ENCODE measurements at regions not wholly inside any gene's neighbourhood (a gene's known extent, or its start where the extent isn't known, plus 50 kb on each side); places are given as distances from the start of the nearest gene placed in this dataset.
"Not testable (repeated sequence)": the region's sequence is repeated elsewhere in the genome, so short reads cannot be mapped to it uniquely, and the experiment has no call there.

DNA sequence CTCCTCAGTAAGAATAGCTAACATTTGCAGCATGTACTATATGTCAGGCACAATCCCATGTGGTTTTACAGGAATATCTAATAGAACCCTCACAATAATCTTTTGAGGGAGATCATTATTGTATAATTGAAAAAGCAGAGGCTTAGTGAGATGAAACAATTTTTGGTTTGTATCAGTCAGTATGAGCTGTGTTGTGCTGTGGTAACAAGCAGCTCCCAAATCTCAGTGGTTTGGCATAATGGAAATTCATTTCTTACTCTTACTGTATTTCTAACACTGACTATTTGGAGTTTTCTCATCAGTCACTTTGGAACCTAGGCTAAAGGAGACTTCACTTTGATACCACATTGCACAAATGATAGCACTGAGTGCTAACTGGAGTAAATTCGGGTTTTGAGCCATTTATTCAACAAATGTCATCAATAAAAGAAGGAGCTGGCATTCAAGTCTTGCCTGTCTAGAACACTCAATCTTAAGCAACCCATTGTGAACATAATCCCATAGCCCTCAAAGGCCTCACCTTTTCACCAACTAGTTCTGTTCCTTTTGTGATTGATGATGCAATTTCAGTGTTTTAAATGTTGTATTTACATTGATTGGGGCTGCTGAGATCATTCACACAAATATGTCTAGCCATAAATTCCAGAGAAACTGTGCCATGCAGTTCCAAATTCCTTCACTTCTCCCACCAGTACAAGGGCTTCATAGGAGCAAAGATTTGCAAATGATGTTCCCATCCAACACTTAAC, 441.0 kb downstream of the XYLT1 start:
- TF ChIP-seq, protein P1, sequence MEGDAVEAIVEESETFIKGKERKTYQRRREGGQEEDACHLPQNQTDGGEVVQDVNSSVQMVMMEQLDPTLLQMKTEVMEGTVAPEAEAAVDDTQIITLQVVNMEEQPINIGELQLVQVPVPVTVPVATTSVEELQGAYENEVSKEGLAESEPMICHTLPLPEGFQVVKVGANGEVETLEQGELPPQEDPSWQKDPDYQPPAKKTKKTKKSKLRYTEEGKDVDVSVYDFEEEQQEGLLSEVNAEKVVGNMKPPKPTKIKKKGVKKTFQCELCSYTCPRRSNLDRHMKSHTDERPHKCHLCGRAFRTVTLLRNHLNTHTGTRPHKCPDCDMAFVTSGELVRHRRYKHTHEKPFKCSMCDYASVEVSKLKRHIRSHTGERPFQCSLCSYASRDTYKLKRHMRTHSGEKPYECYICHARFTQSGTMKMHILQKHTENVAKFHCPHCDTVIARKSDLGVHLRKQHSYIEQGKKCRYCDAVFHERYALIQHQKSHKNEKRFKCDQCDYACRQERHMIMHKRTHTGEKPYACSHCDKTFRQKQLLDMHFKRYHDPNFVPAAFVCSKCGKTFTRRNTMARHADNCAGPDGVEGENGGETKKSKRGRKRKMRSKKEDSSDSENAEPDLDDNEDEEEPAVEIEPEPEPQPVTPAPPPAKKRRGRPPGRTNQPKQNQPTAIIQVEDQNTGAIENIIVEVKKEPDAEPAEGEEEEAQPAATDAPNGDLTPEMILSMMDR (IDR thresholded peaks at IDR 0.05; ENCODE audit: borderline replicate concordance, insufficient read depth, low read depth, low read length), result no peak
- H3K4me3 ChIP-seq (ENCODE audit: low read depth, low read length), result no peak overlapping the region

DNA sequence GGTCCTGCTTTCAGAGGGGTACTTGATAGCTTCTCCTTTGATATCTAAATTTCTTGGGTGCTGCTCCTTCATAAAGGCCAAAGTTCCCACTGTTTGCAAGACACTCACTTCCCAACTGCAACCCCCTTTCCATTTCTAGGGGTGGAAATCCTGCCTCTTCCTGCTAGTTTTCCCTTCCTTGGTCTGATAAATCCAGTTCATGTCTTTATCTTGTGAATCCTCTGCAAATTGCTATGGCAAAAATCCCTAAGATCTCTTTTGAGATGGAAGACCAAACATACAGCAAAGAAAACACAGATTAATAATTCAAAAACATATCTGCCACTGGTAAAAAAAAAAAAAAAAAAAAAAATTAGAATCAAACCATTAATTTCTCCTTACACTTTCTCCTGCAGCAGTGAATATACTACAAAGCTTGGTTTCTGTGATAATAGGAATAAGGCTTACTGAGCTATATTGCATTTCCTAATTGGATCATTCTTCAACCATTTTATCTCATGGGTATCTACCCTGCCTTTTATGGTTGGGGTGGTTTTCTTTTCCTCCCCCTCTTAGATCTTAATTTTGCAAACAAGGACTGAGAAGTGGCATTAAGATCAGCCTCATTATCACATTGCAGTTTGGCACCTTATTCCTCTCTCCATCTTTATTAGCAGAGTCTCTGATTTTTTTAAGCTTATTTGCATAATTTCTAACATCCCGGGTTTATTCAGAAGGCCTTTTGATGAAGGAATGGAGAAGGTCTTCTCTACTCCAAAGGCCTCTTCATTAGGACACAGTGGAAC, 439.1 kb downstream of the XYLT1 start:
- TF ChIP-seq, protein P1 (IDR thresholded peaks at IDR 0.05; ENCODE audit: borderline replicate concordance, insufficient read depth, low read depth, low read length), result no peak
- no peak overlapping the region for H3K4me3 ChIP-seq (ENCODE audit: low read depth, low read length)

DNA sequence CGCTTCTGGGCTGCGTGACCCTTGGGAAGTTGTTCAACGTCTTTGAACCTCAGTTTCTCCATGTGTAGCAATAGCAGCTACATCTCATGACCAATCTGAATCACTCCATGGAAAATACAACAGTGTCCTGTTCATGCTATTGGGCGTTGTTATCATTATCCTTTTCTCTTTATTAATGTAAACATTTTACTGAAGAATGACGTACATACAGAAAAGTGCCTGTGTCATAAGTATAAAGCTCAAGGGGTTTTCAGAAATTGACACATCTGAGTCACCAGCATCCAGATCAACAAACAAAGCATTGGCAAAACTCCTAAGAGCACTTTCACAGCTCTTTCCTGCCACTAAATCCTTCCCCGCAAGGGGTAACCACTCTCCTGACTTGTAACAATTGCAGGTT, 438.4 kb downstream of the XYLT1 start:
- TF ChIP-seq, protein P1 (IDR thresholded peaks at IDR 0.05; ENCODE audit: borderline replicate concordance, insufficient read depth, low read depth, low read length), result no peak
- no peak overlapping the region for H3K4me3 ChIP-seq (ENCODE audit: low read depth, low read length)

GRCh38 chr16:17034477-17035252, 436.1 kb downstream of the XYLT1 start:
- TF ChIP-seq, protein P1 (IDR thresholded peaks at IDR 0.05; ENCODE audit: borderline replicate concordance, insufficient read depth, low read depth, low read length), result no peak
- H3K4me3 ChIP-seq (ENCODE audit: low read depth, low read length), result no peak overlapping the region

- H3K4me3 ChIP-seq (ENCODE audit: low read depth, low read length), result no peak overlapping the region
- TF ChIP-seq, protein P1 (IDR thresholded peaks at IDR 0.05; ENCODE audit: borderline replicate concordance, insufficient read depth, low read depth, low read length), result no peak
These were observed 433.3 kb downstream of the XYLT1 start for GRCh38 chr16:17037499-17037898.

DNA sequence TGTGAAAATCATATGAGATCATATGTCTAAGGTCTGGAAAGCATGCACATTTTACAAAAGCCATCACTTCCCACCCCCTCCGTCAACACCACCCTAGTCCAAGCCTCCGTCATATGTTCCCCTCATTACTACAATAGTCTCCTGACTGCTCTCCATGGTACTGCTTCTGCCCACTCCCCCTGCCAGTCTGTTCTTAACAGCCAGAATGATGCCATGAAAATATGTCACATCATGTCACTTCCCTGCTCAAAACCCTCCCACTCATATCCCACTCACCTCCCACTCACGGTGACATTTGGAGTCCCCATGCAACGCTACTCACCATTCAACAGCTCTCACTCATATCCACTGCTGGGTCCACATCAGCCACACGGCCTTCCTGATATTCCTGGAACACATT, 432.3 kb downstream of the XYLT1 start:
- TF ChIP-seq, protein P1 (IDR thresholded peaks at IDR 0.05; ENCODE audit: borderline replicate concordance, insufficient read depth, low read depth, low read length), result no peak
- H3K4me3 ChIP-seq (ENCODE audit: low read depth, low read length), result no peak overlapping the region

GRCh38 chr16:17049109-17049508, 421.7 kb downstream of the XYLT1 start:
- not testable (repeated sequence) for H3K4me3 ChIP-seq (ENCODE audit: low read depth, low read length)

Data from GM12875 (cell line).